Activated T-helper 17 cell treated with anti-CD3 and anti-CD28 coated beads, Interleukin-2, amount 50 U/mL, for 72 hours (primary cell): ENCODE measurements at regions not wholly inside any gene's neighbourhood (a gene's known extent, or its start where the extent isn't known, plus 50 kb on each side); places are given as distances from the start of the nearest gene placed in this dataset.

Experiments
- ATAC-seq: fragments of 150-1000 bp; cut with Tn5 transposase; replicated peaks from 2 replicates; pipeline ENCODE4 v1.10.0; 2021; ENCODE audit warnings: mild to moderate bottlenecking, moderate library complexity
- H3K27ac Mint-ChIP-seq: one replicate; pipeline ENCODE4 v1.8.0; 2022; ENCODE audit warnings: mixed read lengths
- H3K27me3 Mint-ChIP-seq: one replicate; pipeline ENCODE4 v1.8.0; 2022; ENCODE audit warnings: mixed read lengths
- H3K36me3 Mint-ChIP-seq: one replicate; pipeline ENCODE4 v1.8.0; 2022; ENCODE audit warnings: low read depth, mild to moderate bottlenecking, mixed read lengths
- H3K4me1 Mint-ChIP-seq: one replicate; pipeline ENCODE4 v1.8.0; 2022; ENCODE audit warnings: mixed read lengths
- H3K4me3 Mint-ChIP-seq: one replicate; pipeline ENCODE4 v1.8.0; 2022; ENCODE audit warnings: mild to moderate bottlenecking, mixed read lengths
- H3K9me3 Mint-ChIP-seq: one replicate; pipeline ENCODE4 v1.8.0; 2022; ENCODE audit warnings: mixed read lengths

GRCh38 chr16:59259074-59259949 is 525.2 kb upstream of the GOT2 start:
- Mint-ChIP-seq H3K4me1 (no peaks in the 10 kb centered on the region), H3K27ac (no peak overlapping the region), H3K9me3 (no peaks in the 10 kb centered on the region), H3K36me3 (no peaks in the 10 kb centered on the region), H3K4me3 (no peak overlapping the region), H3K27me3 (no peaks in the 10 kb centered on the region)
- peak; percentile 42 for ATAC-seq

- no peaks in the 10 kb centered on the region for H3K4me1 Mint-ChIP-seq
- no peaks in the 10 kb centered on the region for H3K27me3 Mint-ChIP-seq
- peaks cover 6% of the 10 kb centered on the region for H3K9me3 Mint-ChIP-seq
- H3K36me3 Mint-ChIP-seq, result no peaks in the 10 kb centered on the region
- H3K4me3 Mint-ChIP-seq, result no peak overlapping the region
- ATAC-seq, result no peak
- no peak overlapping the region for H3K27ac Mint-ChIP-seq
These were observed 518.2 kb upstream of the GOT2 start for GRCh38 chr16:59252317-59252716.

- H3K9me3 Mint-ChIP-seq, result peaks cover 12% of the 10 kb centered on the region
- H3K4me3 Mint-ChIP-seq, result no peak overlapping the region
- no peak for ATAC-seq
- no peaks in the 10 kb centered on the region for H3K4me1 Mint-ChIP-seq
- no peaks in the 10 kb centered on the region for H3K27me3 Mint-ChIP-seq
- no peak overlapping the region for H3K27ac Mint-ChIP-seq
- no peaks in the 10 kb centered on the region for H3K36me3 Mint-ChIP-seq
These were observed 514.9 kb upstream of the GOT2 start for GRCh38 chr16:59249011-59249410.

GRCh38 chr16:59242556-59242955 is 508.4 kb upstream of the GOT2 start:
- H3K4me1 Mint-ChIP-seq, result no peaks in the 10 kb centered on the region

GRCh38 chr16:59238246-59238645 is 504.1 kb upstream of the GOT2 start:
- H3K4me3 Mint-ChIP-seq, result no peak overlapping the region
- no peaks in the 10 kb centered on the region for H3K27me3 Mint-ChIP-seq
- no peak for ATAC-seq
- H3K9me3 Mint-ChIP-seq, result peaks cover 24% of the 10 kb centered on the region
- H3K36me3 Mint-ChIP-seq, result no peaks in the 10 kb centered on the region
- H3K27ac Mint-ChIP-seq, result no peak overlapping the region
- H3K4me1 Mint-ChIP-seq, result no peaks in the 10 kb centered on the region

More at GRCh38 chr16:59242556-59242955, 508.4 kb upstream of the GOT2 start:
- no peak for ATAC-seq
- no peak overlapping the region for H3K27ac Mint-ChIP-seq
- peaks cover 25% of the 10 kb centered on the region for H3K9me3 Mint-ChIP-seq
- H3K27me3 Mint-ChIP-seq, result no peaks in the 10 kb centered on the region
- no peak overlapping the region for H3K4me3 Mint-ChIP-seq
- no peaks in the 10 kb centered on the region for H3K36me3 Mint-ChIP-seq

- peaks cover 28% of the 10 kb centered on the region for H3K9me3 Mint-ChIP-seq
- no peaks in the 10 kb centered on the region for H3K36me3 Mint-ChIP-seq
- H3K4me3 Mint-ChIP-seq, result no peak overlapping the region
- H3K4me1 Mint-ChIP-seq, result no peaks in the 10 kb centered on the region
- no peak overlapping the region for H3K27ac Mint-ChIP-seq
- H3K27me3 Mint-ChIP-seq, result no peaks in the 10 kb centered on the region
- no peak for ATAC-seq
These were observed 502.8 kb upstream of the GOT2 start for GRCh38 chr16:59236804-59237458.

GRCh38 chr16:59224401-59224800 is 490.3 kb upstream of the GOT2 start:
- Mint-ChIP-seq H3K4me1 (no peaks in the 10 kb centered on the region), H3K27me3 (no peaks in the 10 kb centered on the region), H3K27ac (no peak overlapping the region), H3K36me3 (no peaks in the 10 kb centered on the region), H3K4me3 (no peak overlapping the region), H3K9me3 (peaks cover 9% of the 10 kb centered on the region)
- no peak for ATAC-seq

- no peak for ATAC-seq
- H3K27ac Mint-ChIP-seq, result no peak overlapping the region
- H3K4me1 Mint-ChIP-seq, result no peaks in the 10 kb centered on the region
- H3K4me3 Mint-ChIP-seq, result no peak overlapping the region
- H3K36me3 Mint-ChIP-seq, result no peaks in the 10 kb centered on the region
- H3K27me3 Mint-ChIP-seq, result no peaks in the 10 kb centered on the region
- H3K9me3 Mint-ChIP-seq, result peaks cover 15% of the 10 kb centered on the region
These were observed 485.9 kb upstream of the GOT2 start for GRCh38 chr16:59220011-59220410.

GRCh38 chr16:59216291-59216690 is 482.2 kb upstream of the GOT2 start:
- no peak overlapping the region for H3K27ac Mint-ChIP-seq
- H3K36me3 Mint-ChIP-seq, result no peaks in the 10 kb centered on the region
- no peaks in the 10 kb centered on the region for H3K27me3 Mint-ChIP-seq
- H3K4me3 Mint-ChIP-seq, result no peak overlapping the region
- peaks cover 15% of the 10 kb centered on the region for H3K9me3 Mint-ChIP-seq
- H3K4me1 Mint-ChIP-seq, result no peaks in the 10 kb centered on the region
- no peak for ATAC-seq

GRCh38 chr16:59214455-59214854 is 480.3 kb upstream of the GOT2 start:
- no peak for ATAC-seq

GRCh38 chr16:59213952-59214351 is 479.8 kb upstream of the GOT2 start:
- no peaks in the 10 kb centered on the region for H3K4me1 Mint-ChIP-seq
- H3K36me3 Mint-ChIP-seq, result no peaks in the 10 kb centered on the region
- no peak overlapping the region for H3K4me3 Mint-ChIP-seq
- no peak for ATAC-seq
- no peaks in the 10 kb centered on the region for H3K27me3 Mint-ChIP-seq
- H3K9me3 Mint-ChIP-seq, result peaks cover 13% of the 10 kb centered on the region
- no peak overlapping the region for H3K27ac Mint-ChIP-seq

More at GRCh38 chr16:59214455-59214854, 480.3 kb upstream of the GOT2 start:
- Mint-ChIP-seq H3K36me3 (no peaks in the 10 kb centered on the region), H3K4me3 (no peak overlapping the region), H3K27ac (no peak overlapping the region), H3K27me3 (no peaks in the 10 kb centered on the region), H3K4me1 (no peaks in the 10 kb centered on the region), H3K9me3 (peaks cover 12% of the 10 kb centered on the region)

- Mint-ChIP-seq H3K36me3 (no peaks in the 10 kb centered on the region), H3K4me1 (no peaks in the 10 kb centered on the region), H3K27me3 (no peaks in the 10 kb centered on the region), H3K4me3 (no peak overlapping the region), H3K27ac (no peak overlapping the region), H3K9me3 (peaks cover 10% of the 10 kb centered on the region)
- no peak for ATAC-seq
These were observed 478.4 kb upstream of the GOT2 start for GRCh38 chr16:59212492-59213024.

GRCh38 chr16:59210955-59211541 is 476.9 kb upstream of the GOT2 start:
- H3K9me3 Mint-ChIP-seq, result peaks cover 12% of the 10 kb centered on the region

GRCh38 chr16:59205403-59205802 is 471.3 kb upstream of the GOT2 start:
- ATAC-seq, result no peak
- Mint-ChIP-seq H3K9me3 (peaks cover 12% of the 10 kb centered on the region), H3K36me3 (no peaks in the 10 kb centered on the region), H3K27ac (no peak overlapping the region), H3K27me3 (no peaks in the 10 kb centered on the region), H3K4me1 (no peaks in the 10 kb centered on the region), H3K4me3 (no peak overlapping the region)

More at GRCh38 chr16:59210955-59211541, 476.9 kb upstream of the GOT2 start:
- no peaks in the 10 kb centered on the region for H3K4me1 Mint-ChIP-seq
- H3K4me3 Mint-ChIP-seq, result no peak overlapping the region
- H3K36me3 Mint-ChIP-seq, result no peaks in the 10 kb centered on the region
- H3K27me3 Mint-ChIP-seq, result no peaks in the 10 kb centered on the region
- ATAC-seq, result no peak
- no peak overlapping the region for H3K27ac Mint-ChIP-seq
